KMS-11 (cell line): ENCODE measurements at regions not wholly inside any gene's neighbourhood (a gene's known extent, or its start where the extent isn't known, plus 50 kb on each side); places are given as distances from the start of the nearest gene placed in this dataset.

Experiments
- H2AFZ ChIP-seq: fragments of 200-600 bp; sonication (generic); 2 replicates; pipeline ENCODE4 v1.6.1; 2016; ENCODE audit warnings: antibody characterized with exemption, mixed run types, low read depth
- H3K27ac ChIP-seq: fragments of 200-600 bp; sonication (generic); 2 replicates; pipeline ENCODE4 v1.6.1; 2016; ENCODE audit warnings: mild to moderate bottlenecking, mixed run types
- H3K27me3 ChIP-seq: fragments of 200-600 bp; sonication (generic); 2 replicates; pipeline ENCODE4 v1.6.1; 2017; ENCODE audit warnings: mild to moderate bottlenecking, low read depth, mixed run types, moderate library complexity; ENCODE audit not compliant: insufficient read depth
- H3K36me3 ChIP-seq: fragments of 200-600 bp; sonication (generic); 2 replicates; pipeline ENCODE4 v1.6.1; 2017; ENCODE audit warnings: mild to moderate bottlenecking, mixed run types; ENCODE audit not compliant: insufficient read depth
- H3K4me1 ChIP-seq: fragments of 200-600 bp; sonication (generic); 2 replicates; pipeline ENCODE4 v1.6.1; 2016; ENCODE audit warnings: mild to moderate bottlenecking, low read depth, mixed run types; ENCODE audit not compliant: poor library complexity, severe bottlenecking
- H3K4me2 ChIP-seq: fragments of 200-600 bp; sonication (generic); 2 replicates; pipeline ENCODE4 v1.7.0; 2016; ENCODE audit warnings: mild to moderate bottlenecking, mixed run types
- H3K4me3 ChIP-seq: fragments of 200-600 bp; sonication (generic); IDR thresholded peaks from 2 replicates; pipeline ENCODE4 v1.6.1; 2017; ENCODE audit warnings: low read depth, low read length, mixed read lengths; ENCODE audit not compliant: insufficient read depth
- H3K79me2 ChIP-seq: fragments of 200-600 bp; sonication (generic); 2 replicates; pipeline ENCODE4 v1.6.1; 2016; ENCODE audit warnings: low read depth, mixed run types; ENCODE audit not compliant: insufficient read depth
- H3K9ac ChIP-seq: fragments of 200-600 bp; sonication (generic); 2 replicates; pipeline ENCODE4 v1.6.1; 2016; ENCODE audit warnings: mild to moderate bottlenecking, mixed run types
- H4K20me1 ChIP-seq: fragments of 200-600 bp; sonication (generic); 2 replicates; pipeline ENCODE4 v1.6.1; 2016; ENCODE audit warnings: mild to moderate bottlenecking, mixed run types; ENCODE audit not compliant: insufficient read depth
- TF ChIP-seq, protein P1 (sequence below): fragments of 200-600 bp; sonication (generic); conservative IDR thresholded peaks from 2 replicates; pipeline ENCODE4 v1.6.1; 2017; ENCODE audit warnings: low read depth, mild to moderate bottlenecking, antibody characterized with exemption, low read length, moderate library complexity, mixed read lengths

DNA sequence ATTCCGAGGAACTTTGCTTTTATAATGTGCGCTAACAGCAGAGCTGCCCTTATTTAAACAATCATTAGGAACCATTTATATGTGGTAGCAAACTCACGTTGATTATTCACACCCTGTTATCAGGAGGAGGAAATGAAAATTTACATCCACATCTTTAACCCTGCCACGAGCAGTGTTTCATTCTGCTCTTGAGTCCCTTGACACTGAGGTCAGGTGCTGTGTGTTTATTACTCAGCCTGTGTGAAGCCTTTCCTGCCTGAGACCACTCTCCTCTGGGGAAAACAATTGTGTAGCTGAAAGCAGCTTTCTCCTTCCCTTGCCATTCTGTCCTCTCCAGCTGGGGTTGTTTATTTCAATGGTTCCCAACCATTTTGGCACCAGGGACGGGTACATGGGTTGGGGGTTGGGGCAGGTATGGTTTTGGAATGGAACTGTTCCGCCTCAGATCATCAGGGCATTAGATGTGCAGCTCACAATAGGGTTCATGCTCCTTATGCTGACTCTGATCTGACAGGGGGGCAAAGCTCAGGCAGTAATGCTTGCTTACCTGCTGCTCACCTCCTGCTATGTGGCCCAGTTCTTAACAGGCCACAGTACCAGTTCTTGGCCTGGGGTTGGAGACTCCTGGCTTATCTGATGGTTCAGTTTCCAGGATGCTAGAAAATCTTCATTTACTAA, 651.1 kb downstream of the TDRD15 start:
- H2AFZ ChIP-seq = no peak overlapping the region
- H3K9ac ChIP-seq = no peak overlapping the region
- peaks cover 10% of the 10 kb centered on the region for H3K4me1 ChIP-seq
- no peak overlapping the region for H3K27ac ChIP-seq
- H3K27me3 ChIP-seq = no peaks in the 10 kb centered on the region
- H4K20me1 ChIP-seq = no peaks in the 10 kb centered on the region
- TF ChIP-seq, protein P1, sequence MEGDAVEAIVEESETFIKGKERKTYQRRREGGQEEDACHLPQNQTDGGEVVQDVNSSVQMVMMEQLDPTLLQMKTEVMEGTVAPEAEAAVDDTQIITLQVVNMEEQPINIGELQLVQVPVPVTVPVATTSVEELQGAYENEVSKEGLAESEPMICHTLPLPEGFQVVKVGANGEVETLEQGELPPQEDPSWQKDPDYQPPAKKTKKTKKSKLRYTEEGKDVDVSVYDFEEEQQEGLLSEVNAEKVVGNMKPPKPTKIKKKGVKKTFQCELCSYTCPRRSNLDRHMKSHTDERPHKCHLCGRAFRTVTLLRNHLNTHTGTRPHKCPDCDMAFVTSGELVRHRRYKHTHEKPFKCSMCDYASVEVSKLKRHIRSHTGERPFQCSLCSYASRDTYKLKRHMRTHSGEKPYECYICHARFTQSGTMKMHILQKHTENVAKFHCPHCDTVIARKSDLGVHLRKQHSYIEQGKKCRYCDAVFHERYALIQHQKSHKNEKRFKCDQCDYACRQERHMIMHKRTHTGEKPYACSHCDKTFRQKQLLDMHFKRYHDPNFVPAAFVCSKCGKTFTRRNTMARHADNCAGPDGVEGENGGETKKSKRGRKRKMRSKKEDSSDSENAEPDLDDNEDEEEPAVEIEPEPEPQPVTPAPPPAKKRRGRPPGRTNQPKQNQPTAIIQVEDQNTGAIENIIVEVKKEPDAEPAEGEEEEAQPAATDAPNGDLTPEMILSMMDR = no peak
- H3K36me3 ChIP-seq = no peaks in the 10 kb centered on the region; the same call in 1 of the 2 replicates
- H3K4me2 ChIP-seq = no peak overlapping the region
- no peaks in the 10 kb centered on the region for H3K79me2 ChIP-seq
- H3K4me3 ChIP-seq = no peak overlapping the region

DNA sequence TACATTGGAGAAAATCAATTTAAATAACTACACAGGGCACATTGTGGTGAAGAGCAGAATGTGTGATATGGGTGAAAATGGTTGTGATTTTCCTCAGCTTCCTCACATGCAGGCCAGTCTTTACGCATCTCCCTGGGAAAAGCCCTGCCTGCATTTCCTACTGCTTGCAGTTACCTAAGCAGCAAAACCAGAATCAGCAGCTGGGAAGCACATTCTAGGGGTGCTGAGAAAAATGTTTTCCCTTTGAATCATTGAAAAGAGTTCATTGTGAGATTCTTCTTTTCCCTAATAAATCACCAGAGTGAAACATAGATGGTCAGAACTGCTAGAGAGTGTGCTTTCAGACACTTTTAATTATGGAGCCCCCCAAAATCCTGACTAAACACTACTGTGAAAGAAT, 656.0 kb downstream of the TDRD15 start:
- Histone ChIP-seq H3K27me3 (no peaks in the 10 kb centered on the region), H3K79me2 (no peaks in the 10 kb centered on the region), H3K4me2 (no peak overlapping the region), H3K36me3 (no peaks in the 10 kb centered on the region; the same call in 1 of the 2 replicates), H4K20me1 (no peaks in the 10 kb centered on the region), H2AFZ (no peak overlapping the region), H3K27ac (no peak overlapping the region), H3K4me1 (peaks cover 10% of the 10 kb centered on the region), H3K4me3 (no peak overlapping the region), H3K9ac (no peak overlapping the region)
- TF ChIP-seq, protein P1 = no peak

DNA sequence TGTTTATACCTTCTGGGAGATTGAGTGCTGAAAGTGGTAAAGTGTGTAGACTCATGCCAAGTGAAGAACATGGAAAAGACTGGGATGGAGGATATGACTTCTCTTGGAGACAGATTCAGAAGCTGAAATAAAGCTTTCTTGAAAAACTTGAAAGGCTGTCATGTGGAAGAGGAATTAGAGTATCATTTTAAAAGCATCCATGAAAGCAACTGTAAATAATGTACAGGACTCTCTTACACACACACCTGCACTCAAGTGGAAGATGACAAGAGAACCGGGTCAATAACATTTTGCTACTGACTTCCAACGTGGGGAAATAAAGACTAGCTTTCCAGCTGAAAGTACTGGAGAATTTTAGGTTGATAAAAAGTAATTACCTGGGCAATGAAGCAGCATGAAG, 658.2 kb downstream of the TDRD15 start:
- Histone ChIP-seq H3K27ac (no peak overlapping the region), H3K4me3 (no peak overlapping the region), H3K27me3 (no peaks in the 10 kb centered on the region), H2AFZ (no peak overlapping the region), H3K36me3 (no peaks in the 10 kb centered on the region), H3K4me2 (no peak overlapping the region), H4K20me1 (no peaks in the 10 kb centered on the region), H3K79me2 (no peaks in the 10 kb centered on the region), H3K9ac (no peak overlapping the region), H3K4me1 (peaks cover 10% of the 10 kb centered on the region)
- TF ChIP-seq, protein P1 = no peak

DNA sequence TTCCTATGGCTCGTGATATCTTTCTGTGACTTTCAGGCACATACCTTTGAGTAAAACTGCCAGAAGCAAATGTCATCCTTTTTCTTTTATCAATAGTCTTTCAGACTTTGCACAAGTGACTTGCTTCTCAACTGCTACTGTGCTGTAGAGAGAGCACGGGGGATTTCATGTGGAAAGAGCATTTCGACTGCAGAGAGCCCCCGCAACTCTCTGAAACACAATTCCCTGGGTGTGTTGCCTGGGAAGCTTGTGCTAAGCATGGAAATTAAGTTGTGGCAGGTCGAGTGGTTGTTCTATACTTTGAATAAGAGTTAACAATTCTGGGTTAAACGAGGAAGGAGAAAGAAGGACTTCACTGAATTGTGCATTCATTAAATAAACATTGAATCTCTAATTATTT, 659.1 kb downstream of the TDRD15 start:
- H3K4me1 ChIP-seq = peaks cover 6% of the 10 kb centered on the region
- no peaks in the 10 kb centered on the region for H3K27me3 ChIP-seq
- no peaks in the 10 kb centered on the region for H3K79me2 ChIP-seq
- TF ChIP-seq, protein P1 = no peak
- H3K27ac ChIP-seq = no peak overlapping the region
- no peak overlapping the region for H3K4me3 ChIP-seq
- no peak overlapping the region for H2AFZ ChIP-seq
- H3K9ac ChIP-seq = no peak overlapping the region
- H3K36me3 ChIP-seq = no peaks in the 10 kb centered on the region
- H3K4me2 ChIP-seq = no peak overlapping the region
- H4K20me1 ChIP-seq = no peaks in the 10 kb centered on the region
